A549 (cell line): ENCODE measurements at regions not wholly inside any gene's neighbourhood (a gene's known extent, or its start where the extent isn't known, plus 50 kb on each side); places are given as distances from the start of the nearest gene placed in this dataset.

ENCODE experiments used
- GATA3 ChIP-seq: IDR thresholded peaks from 2 replicates; pipeline ENCODE4 v1.6.1; 2012; ENCODE audit warnings: borderline replicate concordance
- MAZ ChIP-seq: fragments of 150-350 bp; IDR thresholded peaks from 2 replicates; pipeline ENCODE4 v1.6.1; 2014; ENCODE audit warnings: antibody characterized with exemption, low read depth, low read length, borderline replicate concordance
- RAD21 ChIP-seq, 2 experiments: fragments of >200 bp in 1 of 2; sonication (Bioruptor Twin) in 1 of 2; formaldehyde crosslinking in 1 of 2; IDR thresholded peaks in 1 of 2; conservative IDR thresholded peaks in 1 of 2; 2 replicates in 1 of 2; 3 replicates in 1 of 2; pipeline ENCODE4 v1.6.1; 2012 to 2018; ENCODE audit warnings: inconsistent platforms in 1 of 2

- TF ChIP-seq RAD21 (conservative IDR thresholded peaks at IDR 0.05 in 1 of 2, IDR thresholded peaks at IDR 0.05 in 1 of 2) (no peak), MAZ (no peak), GATA3 (no peak)
These were observed 345.6 kb downstream of the MAFB start for GRCh38 chr20:40343390-40343789.
